ENCODE measurements at regions not wholly inside any gene's neighbourhood (a gene's known extent, or its start where the extent isn't known, plus 50 kb on each side); places are given as distances from the start of the nearest gene placed in this dataset.

- DNase-seq = no peak
These were observed 236.1 kb upstream of the TNRC6C start for GRCh38 chr17:77722366-77722765.

- no peak for DNase-seq
These were observed 235.2 kb upstream of the TNRC6C start for GRCh38 chr17:77723071-77723908.

- DNase-seq = no peak
These were observed 234.3 kb upstream of the TNRC6C start for GRCh38 chr17:77723909-77724875.

- DNase-seq = no peak
These were observed 233.5 kb upstream of the TNRC6C start for GRCh38 chr17:77724876-77725615.

GRCh38 chr17:77725846-77726245 is 232.7 kb upstream of the TNRC6C start:
- DNase-seq = no peak

- DNase-seq = no peak
These were observed 231.9 kb upstream of the TNRC6C start for GRCh38 chr17:77726549-77727006.

- no peak for DNase-seq
These were observed 231.4 kb upstream of the TNRC6C start for GRCh38 chr17:77727037-77727615.

- DNase-seq = no peak
These were observed 230.1 kb upstream of the TNRC6C start for GRCh38 chr17:77728474-77728795.

- DNase-seq = no peak
These were observed 229.6 kb upstream of the TNRC6C start for GRCh38 chr17:77728871-77729270.

GRCh38 chr17:77729587-77729986 is 228.9 kb upstream of the TNRC6C start:
- DNase-seq = no peak

- DNase-seq = no peak
These were observed 228.1 kb upstream of the TNRC6C start for GRCh38 chr17:77730376-77730775.

GRCh38 chr17:77733576-77734296 is 224.8 kb upstream of the TNRC6C start:
- no peak for DNase-seq

GRCh38 chr17:77734371-77735080 is 224.0 kb upstream of the TNRC6C start:
- peak; percentile 25 for DNase-seq

- peak; percentile 11 for DNase-seq
These were observed 223.4 kb upstream of the TNRC6C start for GRCh38 chr17:77735081-77735565.

- DNase-seq = no peak
These were observed 222.8 kb upstream of the TNRC6C start for GRCh38 chr17:77735566-77736198.

GRCh38 chr17:77736199-77736585 is 222.3 kb upstream of the TNRC6C start:
- DNase-seq = peak; percentile 23

- DNase-seq = no peak
These were observed 221.8 kb upstream of the TNRC6C start for GRCh38 chr17:77736721-77737120.

GRCh38 chr17:77737442-77738265 is 220.8 kb upstream of the TNRC6C start:
- DNase-seq = no peak

GRCh38 chr17:77738751-77739531 is 219.6 kb upstream of the TNRC6C start:
- DNase-seq = no peak

Measured in NCI-H146 (cell line).